Activated CD8-positive, alpha-beta T cell treated with anti-CD3 and anti-CD28 coated beads for 36 hours (primary cell): ENCODE measurements at regions not wholly inside any gene's neighbourhood (a gene's known extent, or its start where the extent isn't known, plus 50 kb on each side); places are given as distances from the start of the nearest gene placed in this dataset.

Experiments used
- ATAC-seq: fragments of 200-7000 bp; cut with Tn5 transposase; one replicate; pipeline ENCODE4 v1.10.0; 2021; ENCODE audit warnings: mild to moderate bottlenecking, moderate library complexity
- CTCF ChIA-PET: fragments of 350-600 bp; sonication (Branson Sonifier 250); formaldehyde crosslinking; loops from one replicate; lab custom pipeline; 2021; ENCODE audit warnings: antibody characterized with exemption; lab: Charles Lee
- POLR2A ChIA-PET: fragments of 350-600 bp; sonication (Branson Sonifier 250); formaldehyde crosslinking; loops from one replicate; lab custom pipeline; 2021; ENCODE audit warnings: antibody characterized with exemption; lab: Charles Lee
- DNase-seq: peaks from one replicate; pipeline ENCODE4 v3.0.0-alpha.2; 2020
- H3K27ac Mint-ChIP-seq: one replicate; pipeline ENCODE4 v1.8.0; 2021; ENCODE audit warnings: mild to moderate bottlenecking, mixed read lengths
- H3K27me3 Mint-ChIP-seq: one replicate; pipeline ENCODE4 v1.8.0; 2021; ENCODE audit warnings: mixed read lengths
- H3K36me3 Mint-ChIP-seq: one replicate; pipeline ENCODE4 v1.8.0; 2021; ENCODE audit warnings: low read depth, mixed read lengths
- H3K4me1 Mint-ChIP-seq: one replicate; pipeline ENCODE4 v1.8.0; 2021; ENCODE audit warnings: low read depth, mixed read lengths
- H3K4me3 Mint-ChIP-seq: one replicate; pipeline ENCODE4 v1.8.0; 2021; ENCODE audit warnings: mild to moderate bottlenecking, moderate library complexity, mixed read lengths
- H3K9me3 Mint-ChIP-seq: one replicate; pipeline ENCODE4 v1.8.0; 2021; ENCODE audit warnings: mixed read lengths
- CTCF ChIP-seq: fragments of 200-600 bp; IDR thresholded peaks from one replicate; pipeline ENCODE4 v1.8.0; 2022; ENCODE audit warnings: antibody characterized with exemption, mild to moderate bottlenecking
- intact Hi-C: fragments of 100-400 bp; cut with micrococcal nuclease; formaldehyde crosslinking; loops from one replicate; pipeline ENCODE4 v1.10.0; 2022

- Mint-ChIP-seq H3K4me1 (no peaks in the 10 kb centered on the region), H3K9me3 (no peaks in the 10 kb centered on the region), H3K36me3 (no peaks in the 10 kb centered on the region), H3K4me3 (no peak overlapping the region), H3K27me3 (peaks cover 1% of the 10 kb centered on the region), H3K27ac (no peak overlapping the region)
- CTCF ChIA-PET = no interaction called here
- ATAC-seq (no peak), DNase-seq (no peak)
- POLR2A ChIA-PET = no interaction called here
- intact Hi-C loops = no loop called here
- TF ChIP-seq CTCF = no peak
Observed at GRCh38 chr5:122527547-122527946, 215.5 kb downstream of the SNCAIP start.

GRCh38 chr5:122532035-122532434, 220.0 kb downstream of the SNCAIP start:
- ChIA-PET CTCF (interaction anchor here (1.5 kb wide), 1 partner anchor 9 kb away, joined by 4 read pairs; no protein-coding TSS in a partner anchor), POLR2A (no interaction called here)
- no peaks in the 10 kb centered on the region for H3K36me3 Mint-ChIP-seq
- H3K27ac Mint-ChIP-seq = no peak overlapping the region
- ATAC-seq (no peak), DNase-seq (no peak)
- no peak overlapping the region for H3K4me3 Mint-ChIP-seq
- no peak for TF ChIP-seq CTCF
- no peaks in the 10 kb centered on the region for H3K4me1 Mint-ChIP-seq
- peaks cover 3% of the 10 kb centered on the region for H3K9me3 Mint-ChIP-seq
- H3K27me3 Mint-ChIP-seq = peaks cover 2% of the 10 kb centered on the region
- intact Hi-C loops = no loop called here

- H3K27ac Mint-ChIP-seq = no peak overlapping the region
- H3K27me3 Mint-ChIP-seq = peaks cover 2% of the 10 kb centered on the region
- ATAC-seq (no peak), DNase-seq (no peak)
- H3K4me3 Mint-ChIP-seq = no peak overlapping the region
- H3K36me3 Mint-ChIP-seq = no peaks in the 10 kb centered on the region
- TF ChIP-seq CTCF = no peak
- intact Hi-C loops = no loop called here
- CTCF ChIA-PET = no interaction called here
- peaks cover 3% of the 10 kb centered on the region for H3K9me3 Mint-ChIP-seq
- POLR2A ChIA-PET = no interaction called here
- no peaks in the 10 kb centered on the region for H3K4me1 Mint-ChIP-seq
Observed at GRCh38 chr5:122533825-122534224, 221.8 kb downstream of the SNCAIP start.

- ChIA-PET POLR2A (no interaction called here), CTCF (no interaction called here)
- H3K4me3 Mint-ChIP-seq = no peak overlapping the region
- intact Hi-C loops = no loop called here
- no peak for TF ChIP-seq CTCF
- H3K27ac Mint-ChIP-seq = no peak overlapping the region
- no peak for ATAC-seq
- H3K27me3 Mint-ChIP-seq = peaks cover 2% of the 10 kb centered on the region
- peaks cover 3% of the 10 kb centered on the region for H3K9me3 Mint-ChIP-seq
- no peak for DNase-seq
- no peaks in the 10 kb centered on the region for H3K36me3 Mint-ChIP-seq
- H3K4me1 Mint-ChIP-seq = no peaks in the 10 kb centered on the region
Observed at GRCh38 chr5:122534829-122535228, 222.8 kb downstream of the SNCAIP start.

DNA sequence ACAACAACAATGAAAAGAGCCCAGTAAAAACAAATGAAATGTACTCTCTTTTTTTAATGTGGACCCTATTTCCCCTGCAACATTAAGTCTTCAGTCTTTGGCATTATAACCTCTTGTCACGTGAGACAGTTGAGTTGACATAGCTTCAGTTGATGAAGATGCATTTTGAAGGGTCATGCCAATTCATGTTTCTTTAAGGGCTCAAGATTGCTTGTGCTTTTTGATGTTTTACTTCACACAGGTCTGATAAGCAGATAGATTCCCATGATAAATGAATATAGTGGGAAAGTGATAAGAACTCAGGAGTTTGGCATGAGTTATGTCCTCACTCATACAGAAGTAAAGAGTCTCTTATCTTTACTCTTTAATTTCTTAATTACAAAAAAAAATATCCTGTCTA, 229.4 kb downstream of the SNCAIP start:
- H3K36me3 Mint-ChIP-seq = no peaks in the 10 kb centered on the region
- CTCF ChIA-PET = interaction anchor here (1.2 kb wide), 1 partner anchor 9 kb away, joined by 4 read pairs; no protein-coding TSS in a partner anchor

More for the DNA sequence above, 229.4 kb downstream of the SNCAIP start:
- ATAC-seq (no peak), DNase-seq (no peak)
- no peaks in the 10 kb centered on the region for H3K9me3 Mint-ChIP-seq
- POLR2A ChIA-PET = no interaction called here
- no peak overlapping the region for H3K4me3 Mint-ChIP-seq
- H3K27me3 Mint-ChIP-seq = peaks cover 2% of the 10 kb centered on the region
- TF ChIP-seq CTCF = no peak
- no peak overlapping the region for H3K27ac Mint-ChIP-seq
- H3K4me1 Mint-ChIP-seq = no peaks in the 10 kb centered on the region
- intact Hi-C loops = no loop called here
